ENCODE measurements at regions not wholly inside any gene's neighbourhood (a gene's known extent, or its start where the extent isn't known, plus 50 kb on each side); places are given as distances from the start of the nearest gene placed in this dataset.
"Not testable (repeated sequence)": the region's sequence is repeated elsewhere in the genome, so short reads cannot be mapped to it uniquely, and the experiment has no call there.

DNA sequence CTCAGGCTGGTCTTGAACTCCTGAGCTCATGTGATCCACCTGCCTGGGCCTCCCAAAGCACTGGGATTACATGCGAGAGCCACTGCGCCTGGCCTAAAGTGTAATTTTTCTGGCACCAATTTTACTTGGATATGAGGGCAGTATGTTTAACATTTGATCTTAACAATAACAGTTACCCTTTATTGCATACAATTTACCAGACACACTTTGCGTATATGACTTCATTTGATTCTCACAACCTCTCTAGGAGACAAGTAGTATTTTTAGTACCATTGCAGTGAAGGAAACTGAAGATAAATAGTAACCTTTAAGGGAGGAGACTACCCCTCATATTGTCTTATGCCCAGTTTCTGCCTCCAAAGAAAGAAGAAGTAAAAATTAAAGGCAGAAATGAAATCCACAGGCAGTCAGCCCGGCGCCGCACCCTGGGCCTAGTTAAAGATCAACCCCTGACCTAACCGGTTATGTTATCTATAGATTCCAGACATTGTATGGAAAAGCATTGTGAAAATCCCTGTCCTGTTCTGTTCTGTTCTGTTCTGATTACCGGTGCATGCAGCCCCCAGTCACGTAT, 54.0 kb downstream of the CYP26A1 start:
- H3K9me3 ChIP-seq; H3K4me3 ChIP-seq; H3K36me3 ChIP-seq; H3K27me3 ChIP-seq; DNase-seq; intact Hi-C loops (cut with DNase I); H3K27ac ChIP-seq; H3K4me1 ChIP-seq: not testable (repeated sequence)
- 21 to 81% methylated on average over 9 of the region's 9 CpGs for WGBS, 2 donors

DNA sequence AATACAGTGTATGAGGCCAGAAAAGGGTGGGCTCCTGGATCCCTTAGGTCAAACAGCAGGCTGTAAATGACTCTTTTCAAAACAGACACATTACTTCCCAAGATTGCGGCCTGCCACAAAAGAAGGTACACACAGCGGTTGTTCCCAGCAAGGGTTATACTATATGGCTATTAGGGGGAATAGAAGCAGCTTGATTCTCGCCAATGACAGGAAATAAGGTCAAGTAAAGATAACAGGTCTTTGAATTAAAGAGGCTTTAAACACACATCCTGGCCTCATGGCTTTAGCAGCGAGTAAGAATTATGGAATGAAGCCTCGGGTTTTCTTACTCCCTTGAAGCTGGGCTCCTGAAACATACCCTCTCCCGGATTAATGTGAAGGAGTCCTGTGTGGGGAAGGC, 58.3 kb downstream of the CYP26A1 start:
- WGBS, 2 donors, result 8 to 24% methylated on average over 6 of the region's 6 CpGs
- TF ChIP-seq POLR2A (IDR thresholded peaks at IDR 0.05) (no peak), POLR2AphosphoS5 (IDR thresholded peaks at IDR 0.05) (no peak), EP300 (IDR thresholded peaks at IDR 0.05) (no peak)
- TF ChIP-seq, protein P1, sequence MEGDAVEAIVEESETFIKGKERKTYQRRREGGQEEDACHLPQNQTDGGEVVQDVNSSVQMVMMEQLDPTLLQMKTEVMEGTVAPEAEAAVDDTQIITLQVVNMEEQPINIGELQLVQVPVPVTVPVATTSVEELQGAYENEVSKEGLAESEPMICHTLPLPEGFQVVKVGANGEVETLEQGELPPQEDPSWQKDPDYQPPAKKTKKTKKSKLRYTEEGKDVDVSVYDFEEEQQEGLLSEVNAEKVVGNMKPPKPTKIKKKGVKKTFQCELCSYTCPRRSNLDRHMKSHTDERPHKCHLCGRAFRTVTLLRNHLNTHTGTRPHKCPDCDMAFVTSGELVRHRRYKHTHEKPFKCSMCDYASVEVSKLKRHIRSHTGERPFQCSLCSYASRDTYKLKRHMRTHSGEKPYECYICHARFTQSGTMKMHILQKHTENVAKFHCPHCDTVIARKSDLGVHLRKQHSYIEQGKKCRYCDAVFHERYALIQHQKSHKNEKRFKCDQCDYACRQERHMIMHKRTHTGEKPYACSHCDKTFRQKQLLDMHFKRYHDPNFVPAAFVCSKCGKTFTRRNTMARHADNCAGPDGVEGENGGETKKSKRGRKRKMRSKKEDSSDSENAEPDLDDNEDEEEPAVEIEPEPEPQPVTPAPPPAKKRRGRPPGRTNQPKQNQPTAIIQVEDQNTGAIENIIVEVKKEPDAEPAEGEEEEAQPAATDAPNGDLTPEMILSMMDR (IDR thresholded peaks at IDR 0.05), result no peak
- DNase-seq, result no peak
- intact Hi-C loops (cut with DNase I), result no loop called here
- Histone ChIP-seq H3K4me3 (no peak overlapping the region), H3K9me3 (no peaks in the 10 kb centered on the region), H3K4me1 (no peaks in the 10 kb centered on the region), H3K27me3 (peaks cover 0 to 5% (median 0%) of the 10 kb centered on the region in 3 donors), H3K36me3 (no peaks in the 10 kb centered on the region), H3K27ac (no peak overlapping the region)

DNA sequence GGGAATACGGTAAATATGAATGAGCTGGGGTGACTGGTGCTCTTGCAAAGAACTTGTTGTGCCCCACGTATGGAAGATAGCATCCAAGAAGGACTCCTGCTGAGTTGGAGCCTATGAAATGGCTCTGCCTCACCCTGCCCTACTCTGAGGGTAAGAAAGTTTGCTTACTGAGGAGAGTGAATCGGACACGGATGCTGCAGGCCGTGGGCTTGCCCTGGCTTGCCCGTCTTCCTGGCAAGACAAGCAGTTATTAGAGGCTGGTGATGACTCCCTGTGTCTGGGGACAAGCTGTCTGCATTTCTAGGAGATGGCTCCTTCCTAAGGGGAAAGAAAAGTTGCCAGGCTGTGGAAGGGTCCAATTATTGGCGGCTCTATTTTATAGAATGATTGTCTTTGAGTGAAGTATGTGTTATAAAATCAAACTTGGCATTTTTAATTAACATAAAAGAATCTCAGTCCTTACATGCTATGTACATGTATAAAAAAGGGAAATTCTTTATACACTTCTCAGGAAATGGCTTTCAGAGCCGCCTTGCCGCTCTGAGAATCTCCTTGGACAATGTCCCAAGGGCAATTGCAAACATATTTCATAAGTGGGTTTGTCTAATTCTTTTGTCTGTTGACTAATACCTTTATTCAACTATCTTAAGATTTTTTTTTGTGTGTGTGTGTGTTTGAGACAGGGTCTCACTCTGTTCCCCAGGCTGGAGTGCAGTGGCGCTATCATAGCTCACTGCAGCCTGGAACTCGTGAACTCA, 64.6 kb downstream of the CYP26A1 start:
- Histone ChIP-seq H3K4me1 (no peaks in the 10 kb centered on the region), H3K4me3 (no peak overlapping the region), H3K27ac (no peak overlapping the region), H3K36me3 (no peaks in the 10 kb centered on the region), H3K9me3 (no peaks in the 10 kb centered on the region), H3K27me3 (peaks cover 0 to 5% (median 0%) of the 10 kb centered on the region in 3 donors)
- 91 to 92% methylated on average over 11 of the region's 11 CpGs for WGBS, 2 donors
- no peak for DNase-seq
- no peak for TF ChIP-seq POLR2A (IDR thresholded peaks at IDR 0.05)
- TF ChIP-seq, protein P1 (IDR thresholded peaks at IDR 0.05), result no peak
- no peak for TF ChIP-seq EP300 (IDR thresholded peaks at IDR 0.05)
- TF ChIP-seq POLR2AphosphoS5 (IDR thresholded peaks at IDR 0.05), result no peak
- intact Hi-C loops (cut with DNase I), result no loop called here

DNA sequence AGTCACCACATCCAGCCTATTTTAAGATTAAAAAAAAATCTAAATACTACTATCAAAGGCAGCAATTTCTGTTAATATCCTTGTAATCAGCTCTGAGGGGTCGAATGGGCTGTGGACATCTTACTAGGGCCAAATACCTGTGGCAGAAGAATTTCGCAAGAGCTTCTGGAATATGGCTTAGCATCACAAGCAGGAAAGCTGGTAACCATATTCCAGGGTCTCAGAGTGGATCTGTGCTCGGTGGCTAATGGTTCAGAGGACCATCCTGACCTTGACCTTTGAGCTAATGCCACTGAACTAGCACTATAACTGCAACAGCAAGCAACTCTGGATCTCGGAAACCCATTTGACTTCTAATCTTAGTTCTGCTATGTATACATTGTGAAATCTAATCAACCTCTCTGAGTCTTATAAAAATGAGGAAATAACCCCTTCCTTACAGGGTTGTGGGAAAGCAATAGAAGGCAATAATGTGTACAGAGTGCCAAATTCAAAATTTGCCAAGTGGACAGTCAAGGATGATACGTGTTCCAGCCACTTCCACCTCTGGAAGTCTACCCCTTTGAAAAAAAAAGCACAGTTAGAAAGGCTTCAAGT, 65.5 kb downstream of the CYP26A1 start:
- WGBS, 2 donors, result 68 to 69% methylated on average over 5 of the region's 5 CpGs
- Histone ChIP-seq H3K4me1 (no peaks in the 10 kb centered on the region), H3K4me3 (no peak overlapping the region), H3K27ac (no peak overlapping the region), H3K36me3 (no peaks in the 10 kb centered on the region), H3K9me3 (no peaks in the 10 kb centered on the region), H3K27me3 (peaks cover 0 to 5% (median 0%) of the 10 kb centered on the region in 3 donors)
- intact Hi-C loops (cut with DNase I), result no loop called here
- no peak for DNase-seq
- no peak for TF ChIP-seq POLR2A (IDR thresholded peaks at IDR 0.05)
- TF ChIP-seq, protein P1 (IDR thresholded peaks at IDR 0.05), result no peak
- no peak for TF ChIP-seq POLR2AphosphoS5 (IDR thresholded peaks at IDR 0.05)
- no peak for TF ChIP-seq EP300 (IDR thresholded peaks at IDR 0.05)

DNA sequence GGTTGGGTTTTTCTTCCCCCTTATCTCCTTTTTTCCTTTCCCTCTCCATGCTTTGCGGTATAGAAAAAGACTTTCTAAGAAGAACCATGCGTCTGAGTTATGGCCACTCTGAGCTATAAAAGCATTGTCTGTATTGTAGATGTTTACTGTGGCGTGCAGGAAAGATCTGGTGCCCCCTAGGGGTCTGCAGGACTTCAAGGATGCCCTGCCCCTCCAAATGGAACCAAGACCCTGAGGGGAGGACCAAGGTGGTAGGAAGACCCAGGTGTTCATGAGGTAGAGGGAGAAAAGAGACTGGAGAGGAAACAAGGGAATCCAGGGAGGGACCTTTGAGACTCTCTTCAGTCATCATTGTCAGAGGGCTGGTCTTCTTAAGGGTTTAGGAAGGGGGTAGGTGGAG, 68.8 kb downstream of the CYP26A1 start:
- Histone ChIP-seq H3K27ac (no peak overlapping the region), H3K9me3 (no peaks in the 10 kb centered on the region), H3K27me3 (no peaks in the 10 kb centered on the region), H3K36me3 (no peaks in the 10 kb centered on the region), H3K4me1 (no peaks in the 10 kb centered on the region), H3K4me3 (no peak overlapping the region)
- TF ChIP-seq, protein P1 (IDR thresholded peaks at IDR 0.05), result no peak
- TF ChIP-seq POLR2A (IDR thresholded peaks at IDR 0.05) (no peak), EP300 (IDR thresholded peaks at IDR 0.05) (no peak), POLR2AphosphoS5 (IDR thresholded peaks at IDR 0.05) (no peak)
- intact Hi-C loops (cut with DNase I), result no loop called here
- WGBS, 2 donors, result 91 to 93% methylated on average over 3 of the region's 3 CpGs
- no peak for DNase-seq

Data from sigmoid colon (tissue), 6 donors.